K562 (cell line): ENCODE measurements at regions not wholly inside any gene's neighbourhood (a gene's known extent, or its start where the extent isn't known, plus 50 kb on each side); places are given as distances from the start of the nearest gene placed in this dataset.

ENCODE experiments used
- ATAC-seq: fragments of 200-7000 bp; cut with Tn5 transposase; 3 replicates; pipeline ENCODE4 v1.9.1; 2020; ENCODE audit warnings: moderate library complexity
- BruUV-seq: library from RNA; stranded (reverse); fragments of 400-500 nt; replicated peaks from 2 replicates; lab custom pipeline; 2021; lab: Mats Ljungman, UMichigan
- CTCF ChIA-PET: fragments of 300-600 bp; formaldehyde crosslinking; extraction: SDS; loops from one replicate; lab custom pipeline; 2021; ENCODE audit warnings: low intra/inter-chr PET ratio; lab: Yijun Ruan, JAX
- POLR2A ChIA-PET: fragments of 300-600, 350-650 bp; sonication (Branson Sonifier 250); formaldehyde crosslinking; extraction: SDS; loops from one replicate; lab custom pipeline; 2021; ENCODE audit warnings: antibody characterized with exemption, inconsistent platforms; lab: Yijun Ruan, JAX
- DNase-seq, 4 experiments: peaks; one replicate each; pipeline versions ENCODE4 v3.0.0 to v3.0.0-alpha.2; 2011 to 2018; ENCODE audit warnings: low spot score in 3 of 4, mixed read lengths in 3 of 4; ENCODE audit errors: extremely low read depth in 1 of 4
- FAIRE-seq: peaks from 2 replicates; lab custom pipeline; 2011; peaks lifted over from hg19 to GRCh38; lab: Jason Lieb, UNC
- H2AFZ ChIP-seq: 2 replicates; pipeline ENCODE4 v1.6.0; 2011; ENCODE audit warnings: low read depth, low read length, control low read depth, inconsistent platforms
- H3K27ac ChIP-seq: fragments of 200-600 bp; 3 replicates; pipeline ENCODE4 v1.8.0; 2011; ENCODE audit warnings: low read depth, mild to moderate bottlenecking, control low read depth, inconsistent platforms, low read length, moderate library complexity, mixed read lengths; ENCODE audit errors: extremely low read depth
- H3K27me3 ChIP-seq, 2 experiments: fragments of 300-600 bp in 1 of 2; 2 replicates in 1 of 2; 3 replicates in 1 of 2; pipeline versions ENCODE4 v1.6.0 to v1.8.0; 2011; ENCODE audit warnings: inconsistent platforms in 2 of 2, low read length in 2 of 2, mild to moderate bottlenecking in 1 of 2, mixed read lengths in 1 of 2, moderate library complexity in 1 of 2; ENCODE audit not compliant: control insufficient read depth in 2 of 2, insufficient read depth in 2 of 2
- H3K36me3 ChIP-seq: fragments of 300-600 bp; 3 replicates; pipeline ENCODE4 v1.8.0; 2011; ENCODE audit warnings: mild to moderate bottlenecking, low read length, inconsistent platforms; ENCODE audit not compliant: control insufficient read depth, insufficient read depth
- H3K4me1 ChIP-seq, 2 experiments: fragments of 200-600 bp in 1 of 2; replicated peaks in 1 of 2; 2 replicates in 1 of 2; 3 replicates in 1 of 2; pipeline versions ENCODE4 v1.5.1 to v1.8.0; 2011; ENCODE audit warnings: inconsistent platforms in 2 of 2, low read length in 2 of 2, mild to moderate bottlenecking in 1 of 2, mixed read lengths in 1 of 2, moderate library complexity in 1 of 2; ENCODE audit not compliant: control insufficient read depth in 2 of 2, insufficient read depth in 2 of 2
- H3K4me2 ChIP-seq: 2 replicates; pipeline ENCODE4 v1.6.1; 2011; ENCODE audit warnings: low read length, control low read depth, inconsistent platforms, mixed read lengths; ENCODE audit not compliant: insufficient read depth
- H3K4me3 ChIP-seq: fragments of 200-600 bp; sonication (generic), shearing (Covaris generic); 2 replicates; pipeline ENCODE4 v1.5.1; 2016; ENCODE audit warnings: control low read depth, inconsistent platforms
- H3K79me2 ChIP-seq: fragments of 200-600 bp; 3 replicates; pipeline ENCODE4 v1.8.0; 2011; ENCODE audit warnings: low read length, inconsistent platforms; ENCODE audit not compliant: control insufficient read depth, insufficient read depth
- H3K9ac ChIP-seq, 2 experiments: 2 replicates each; pipeline versions ENCODE4 v1.6.0 to v1.6.1; 2011; ENCODE audit warnings: low read depth in 2 of 2, low read length in 2 of 2, control low read depth in 1 of 2, inconsistent platforms in 1 of 2, mild to moderate bottlenecking in 1 of 2, mixed read lengths in 1 of 2; ENCODE audit not compliant: insufficient read depth in 1 of 2
- H3K9me1 ChIP-seq: one replicate; pipeline ENCODE4 v1.6.0; 2011; ENCODE audit warnings: inconsistent platforms, mild to moderate bottlenecking, low read length, moderate library complexity; ENCODE audit not compliant: control insufficient read depth, insufficient read depth
- H3K9me3 ChIP-seq: replicated peaks from 2 replicates; pipeline ENCODE4 v1.5.1; 2011; ENCODE audit warnings: low read depth, low read length, inconsistent platforms; ENCODE audit not compliant: control insufficient read depth, insufficient read depth
- H4K20me1 ChIP-seq: replicated peaks from 2 replicates; pipeline ENCODE4 v1.6.1; 2011; ENCODE audit warnings: low read length, inconsistent platforms, mixed read lengths; ENCODE audit not compliant: control insufficient read depth, insufficient read depth
- CHD1 ChIP-seq: fragments of 200-600 bp; sonication (generic); IDR thresholded peaks from one replicate; pipeline ENCODE4 v1.6.1; 2012; ENCODE audit warnings: mild to moderate bottlenecking, moderate library complexity, low read length, inconsistent platforms
- ELK3 ChIP-seq: fragments of 450-650 bp; formaldehyde crosslinking; IDR thresholded peaks from 2 replicates; pipeline ENCODE4 v1.4.0; 2020; ENCODE audit warnings: mild to moderate bottlenecking
- HMG20B ChIP-seq: fragments of 250-450 bp; sonication (Bioruptor Pico); IDR thresholded peaks from 2 replicates; pipeline ENCODE4 v1.5.0; 2021; ENCODE audit warnings: mild to moderate bottlenecking
- HNRNPK ChIP-seq: fragments of 200-400 bp; formaldehyde crosslinking; IDR thresholded peaks from one replicate; pipeline ENCODE4 v1.6.1; 2018; ENCODE audit warnings: mild to moderate bottlenecking, low read depth, low read length; ENCODE audit not compliant: poor library complexity, severe bottlenecking
- HNRNPLL ChIP-seq: fragments of 200-400 bp; formaldehyde crosslinking; IDR thresholded peaks from 2 replicates; pipeline ENCODE4 v1.6.1; 2017; ENCODE audit warnings: low read length, low read depth, mild to moderate bottlenecking; ENCODE audit not compliant: poor library complexity, severe bottlenecking
- KAT7 ChIP-seq: sonication (generic); formaldehyde crosslinking; IDR thresholded peaks from 2 replicates; pipeline ENCODE4 v1.8.0; 2022; ENCODE audit warnings: missing genetic modification reagents, mild to moderate bottlenecking, borderline replicate concordance
- MAFG ChIP-seq: fragments of 450-650 bp; conservative IDR thresholded peaks from 2 replicates; pipeline ENCODE4 v1.6.1; 2016; ENCODE audit warnings: missing genetic modification characterization, missing compliant biosample characterization
- MNT ChIP-seq, 2 experiments: fragments of 450-650 bp; conservative IDR thresholded peaks; 2 replicates each; pipeline ENCODE4 v1.6.1; 2017; ENCODE audit warnings: mild to moderate bottlenecking in 2 of 2, moderate library complexity in 2 of 2
- MTA1 ChIP-seq: fragments of 450-650 bp; IDR thresholded peaks from 2 replicates; pipeline ENCODE4 v1.6.1; 2017; ENCODE audit warnings: borderline replicate concordance
- NFATC3 ChIP-seq: fragments of 450-650 bp; IDR thresholded peaks from 2 replicates; pipeline ENCODE4 v1.6.1; 2017; ENCODE audit warnings: mild to moderate bottlenecking
- PURB ChIP-seq: sonication (generic); formaldehyde crosslinking; IDR thresholded peaks from 2 replicates; pipeline ENCODE4 v1.9.0; 2021; ENCODE audit warnings: low read depth, mild to moderate bottlenecking, missing genetic modification reagents
- THRA ChIP-seq: fragments of 450-650 bp; IDR thresholded peaks from 2 replicates; pipeline ENCODE4 v1.6.1; 2017; ENCODE audit warnings: mild to moderate bottlenecking, moderate library complexity
- TRIM25 ChIP-seq: fragments of 450-650 bp; IDR thresholded peaks from 2 replicates; pipeline ENCODE4 v1.7.0; 2016; ENCODE audit warnings: borderline replicate concordance
- U2AF2 ChIP-seq: fragments of 200-400 bp; formaldehyde crosslinking; optimal IDR thresholded peaks from 2 replicates; pipeline ENCODE3; 2017; ENCODE audit warnings: low read depth, mild to moderate bottlenecking, low read length
- ZNF431 ChIP-seq: sonication (generic); formaldehyde crosslinking; IDR thresholded peaks from 2 replicates; pipeline ENCODE4 v1.8.0; 2022; ENCODE audit warnings: mild to moderate bottlenecking, missing genetic modification reagents
- WGBS: fragments of 100-300 bp; shearing (Covaris generic); methylation state at CpG from one replicate; pipeline ENCODE4 v1.1.6; 2016; ENCODE audit warnings: low coverage, mixed read lengths; ENCODE audit not compliant: insufficient coverage; ENCODE audit errors: missing lambda C conversion rate; 5-methylcytosine and 5-hydroxymethylcytosine counted together
- in situ Hi-C: fragments of 300-500 bp; cut with MboI; formaldehyde crosslinking; loops from 4 replicates; pipeline ENCODE4 v1.15.0; 2018; ENCODE audit warnings: inconsistent platforms, mixed read lengths
- intact Hi-C: fragments of 100-400 bp; cut with micrococcal nuclease; formaldehyde crosslinking; loops from 2 replicates; pipeline ENCODE4 v1.14.2; 2022

- no peaks in the 10 kb centered on the region for H4K20me1 ChIP-seq
- H3K4me1 ChIP-seq, result no peaks in the 10 kb centered on the region
- ATAC-seq, result no peak
- H2AFZ ChIP-seq, result no peak overlapping the region
- no peak overlapping the region for H3K9ac ChIP-seq
- BruUV-seq, result no TSS peak
- no peaks in the 10 kb centered on the region for H3K27me3 ChIP-seq
- TF ChIP-seq MNT (conservative IDR thresholded peaks at IDR 0.05) (no peak), HNRNPLL (no peak), PURB (CRISPR knock-in tag) (no peak), CHD1 (no peak), MTA1 (no peak), TRIM25 (no peak), ELK3 (CRISPR knock-in tag) (no peak), HNRNPK (no peak), U2AF2 (no peak), HMG20B (CRISPR knock-in tag) (no peak), NFATC3 (no peak), THRA (no peak), MAFG (tag) (no peak), KAT7 (no peak), ZNF431 (no peak)
- TF ChIP-seq, all 486 proteins: peak for 0
- 0% methylated on average over 2 of the region's 2 CpGs for WGBS
- FAIRE-seq (no peak), DNase-seq (no peak)
- Histone ChIP-seq H3K36me3 (no peaks in the 10 kb centered on the region), H3K27ac (no peak overlapping the region), H3K9me1 (no peaks in the 10 kb centered on the region), H3K79me2 (no peaks in the 10 kb centered on the region), H3K4me2 (no peak overlapping the region), H3K4me3 (no peak overlapping the region), H3K9me3 (no peaks in the 10 kb centered on the region)
- POLR2A ChIA-PET, result no interaction called here
- in situ Hi-C loops (no loop called here), intact Hi-C loops (no loop called here)
- CTCF ChIA-PET, result no interaction called here
These were observed 169.3 kb downstream of the PCDH20 start for GRCh38 chr13:61246351-61246750.
